RPMI7951 (cell line): ENCODE measurements at regions not wholly inside any gene's neighbourhood (a gene's known extent, or its start where the extent isn't known, plus 50 kb on each side); places are given as distances from the start of the nearest gene placed in this dataset.
"Not testable (repeated sequence)": the region's sequence is repeated elsewhere in the genome, so short reads cannot be mapped to it uniquely, and the experiment has no call there.

Experiments
- DNase-seq: peaks from one replicate; pipeline ENCODE4 v3.0.0-alpha.2; 2012; ENCODE audit warnings: low read depth

DNA sequence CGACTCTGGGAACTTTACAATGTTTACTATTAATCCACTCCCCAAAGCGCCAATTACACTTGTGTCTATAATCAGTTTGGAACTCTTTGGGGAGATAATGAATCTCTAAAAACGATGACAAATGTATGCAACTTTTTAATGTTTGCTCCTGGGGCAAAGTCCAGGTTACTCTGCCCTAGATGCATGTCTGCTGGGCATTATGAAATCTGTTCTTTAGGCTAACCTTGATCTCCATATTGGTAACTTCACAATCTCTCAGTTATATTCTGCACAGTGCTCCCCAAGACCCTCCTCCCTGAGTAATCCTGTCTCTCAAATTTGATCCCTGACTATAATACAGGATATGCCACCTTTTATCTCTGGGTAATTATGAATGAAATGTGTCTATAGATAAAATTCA is 152.2 kb upstream of the TRPM3 start:
- no peak for DNase-seq

DNA sequence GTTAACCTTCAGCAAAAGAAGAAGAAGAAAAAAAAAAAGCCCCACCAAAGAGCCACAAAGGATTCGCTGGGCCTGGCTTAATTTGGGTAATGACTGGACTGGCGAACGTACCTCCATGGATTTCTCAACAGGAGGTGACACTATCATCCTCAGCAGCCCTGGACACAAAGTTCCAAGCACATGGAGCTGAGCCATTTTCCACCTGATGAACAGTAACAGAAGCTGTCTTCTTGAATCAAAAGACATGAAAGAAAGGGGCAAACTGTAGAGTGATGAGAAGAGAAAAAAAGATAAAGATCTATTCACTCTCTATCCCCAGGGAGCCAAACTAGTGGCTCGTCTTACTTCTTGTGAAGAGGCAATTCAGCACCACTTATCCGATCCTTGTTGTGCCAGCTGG is 150.2 kb upstream of the TRPM3 start:
- DNase-seq: no peak

DNA sequence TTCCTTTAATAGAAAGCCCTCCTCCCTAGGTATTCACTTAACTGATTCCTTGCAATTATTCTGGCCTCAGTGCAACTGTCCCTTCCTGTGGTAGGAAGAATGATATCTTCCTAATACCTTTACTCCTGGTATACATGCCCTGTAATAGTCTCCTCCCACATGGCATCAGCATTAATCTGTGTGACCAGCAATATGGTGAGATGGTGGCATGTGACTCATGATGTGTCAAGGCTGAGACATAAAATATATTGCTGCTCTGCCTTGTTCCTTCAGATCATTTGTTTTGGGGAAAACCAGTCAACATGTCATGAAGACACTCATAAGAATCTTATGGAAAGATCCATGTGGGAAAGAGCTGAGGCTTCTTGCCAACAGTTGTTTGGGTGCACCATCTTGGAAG is 149.1 kb upstream of the TRPM3 start:
- DNase-seq: no peak

DNA sequence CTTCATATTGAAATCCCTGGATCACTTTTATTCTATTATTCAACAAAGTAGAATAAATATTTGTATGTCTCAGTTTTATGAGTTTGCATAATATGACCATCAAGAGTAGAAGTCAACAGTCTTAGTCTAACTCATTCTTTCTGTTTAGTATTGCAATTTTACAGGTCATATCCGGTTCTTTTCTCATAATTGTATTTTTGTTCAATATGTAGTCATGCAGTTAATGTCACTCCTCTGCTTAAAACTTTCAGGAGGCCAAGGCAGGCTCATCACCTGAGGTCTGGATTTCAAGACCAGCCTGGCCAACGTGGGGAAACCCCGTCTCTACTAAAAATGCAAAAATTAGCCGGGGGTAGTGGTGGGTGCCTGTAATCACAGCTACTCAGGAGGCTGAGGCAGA is 148.4 kb upstream of the TRPM3 start:
- DNase-seq: no peak

DNA sequence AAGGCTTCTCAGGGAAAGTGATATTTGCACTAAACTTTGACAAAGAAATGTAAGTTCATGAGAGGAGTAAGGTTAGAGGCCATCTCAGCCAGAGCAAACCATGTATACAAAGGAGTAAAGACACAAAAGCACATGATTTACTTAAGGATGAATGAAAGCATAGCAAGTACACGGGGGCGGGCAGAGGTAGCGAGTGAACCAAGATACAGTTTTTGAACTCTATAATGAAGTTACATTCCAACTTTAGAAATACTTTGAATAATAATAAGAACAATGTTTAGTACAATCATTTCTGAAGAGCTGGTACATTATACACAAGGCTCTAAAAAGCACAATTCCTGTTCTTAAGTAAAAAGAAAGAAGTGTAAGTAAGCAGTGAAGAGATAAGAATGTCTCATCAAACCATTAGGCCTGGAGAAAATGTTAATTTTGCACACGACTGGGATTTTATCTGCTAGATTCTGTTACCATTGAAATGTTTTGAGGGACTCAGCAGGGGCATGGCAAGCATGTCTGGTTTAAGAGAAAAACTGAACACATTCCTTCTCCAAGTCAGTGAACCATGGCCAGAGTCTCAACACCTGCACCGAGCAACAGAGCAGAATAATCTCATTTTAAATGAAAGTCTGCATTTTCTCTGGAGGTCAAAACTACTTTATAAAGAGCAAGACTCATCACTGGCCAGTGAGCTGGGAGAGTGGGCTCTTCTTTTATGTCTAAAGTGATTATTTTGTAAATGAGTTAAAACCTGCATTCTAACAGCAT is 147.6 kb upstream of the TRPM3 start:
- DNase-seq: no peak

DNA sequence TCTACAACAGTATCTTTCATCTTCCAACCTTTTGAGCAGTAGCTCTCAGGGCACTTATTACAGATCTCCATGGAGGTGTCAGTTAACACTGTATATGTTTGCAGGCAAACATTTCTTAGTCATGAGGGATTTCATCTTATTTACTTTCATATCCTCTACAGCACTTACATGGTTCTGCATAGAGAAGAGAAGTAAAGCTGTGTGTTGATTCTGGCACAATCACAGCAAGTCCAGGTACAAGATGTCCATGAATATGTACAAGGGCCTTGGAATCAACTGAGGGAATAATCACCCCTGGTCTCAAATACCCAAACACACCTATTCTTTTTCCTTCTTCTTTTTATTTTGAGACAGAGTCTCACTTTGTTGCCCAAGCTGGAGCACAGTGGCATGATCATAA is 142.0 kb upstream of the TRPM3 start:
- DNase-seq: no peak

DNA sequence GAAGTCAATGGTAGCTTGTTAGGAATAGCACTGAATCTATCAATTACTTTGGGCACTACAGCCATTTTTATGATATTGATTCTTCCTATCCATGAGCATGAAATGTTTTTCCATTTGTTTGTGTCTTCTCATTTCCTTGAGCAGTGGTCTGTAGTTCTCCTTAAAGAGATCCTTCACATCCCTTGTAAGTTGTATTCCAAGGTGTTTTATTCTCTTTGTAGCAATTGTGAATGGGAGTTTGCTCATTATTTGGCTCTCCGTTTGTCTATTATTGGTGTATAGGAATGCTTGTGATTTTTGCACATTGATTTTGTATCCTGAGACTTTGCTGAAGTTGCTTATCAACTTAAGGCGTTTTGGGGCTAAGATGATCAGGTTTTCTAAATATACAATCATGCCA is 139.0 kb upstream of the TRPM3 start:
- not testable (repeated sequence) for DNase-seq

DNA sequence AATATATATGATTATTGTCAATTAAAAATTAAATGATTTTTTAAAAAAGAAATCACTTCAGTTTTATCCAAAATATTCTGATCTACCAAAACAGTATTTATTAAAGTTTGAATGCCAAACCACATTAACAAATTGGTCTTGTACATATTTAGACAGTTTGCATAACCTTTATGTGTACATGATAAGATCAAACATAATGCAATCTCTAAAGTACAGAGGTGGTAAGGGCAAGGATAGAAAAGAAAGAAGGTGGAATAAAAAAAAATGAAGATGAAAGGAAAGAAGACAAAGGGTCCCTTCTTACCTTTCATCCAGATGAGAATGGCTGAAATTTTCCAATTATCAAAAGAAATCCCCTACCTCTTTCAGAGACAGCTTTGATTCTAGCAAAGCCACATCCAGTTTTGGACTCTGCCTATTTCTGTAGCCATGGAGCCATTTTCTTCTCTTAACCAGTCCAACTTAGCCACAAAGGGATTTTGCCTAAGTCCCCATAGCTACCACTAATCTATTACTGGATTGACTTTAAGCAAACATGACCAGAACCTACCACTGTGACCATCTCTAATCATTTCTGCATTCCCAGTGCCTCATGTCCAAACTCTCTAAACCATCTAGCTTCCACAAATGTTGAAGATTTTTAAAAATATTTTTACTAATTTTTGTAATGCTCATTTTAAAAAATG is 133.3 kb upstream of the TRPM3 start:
- DNase-seq: no peak

DNA sequence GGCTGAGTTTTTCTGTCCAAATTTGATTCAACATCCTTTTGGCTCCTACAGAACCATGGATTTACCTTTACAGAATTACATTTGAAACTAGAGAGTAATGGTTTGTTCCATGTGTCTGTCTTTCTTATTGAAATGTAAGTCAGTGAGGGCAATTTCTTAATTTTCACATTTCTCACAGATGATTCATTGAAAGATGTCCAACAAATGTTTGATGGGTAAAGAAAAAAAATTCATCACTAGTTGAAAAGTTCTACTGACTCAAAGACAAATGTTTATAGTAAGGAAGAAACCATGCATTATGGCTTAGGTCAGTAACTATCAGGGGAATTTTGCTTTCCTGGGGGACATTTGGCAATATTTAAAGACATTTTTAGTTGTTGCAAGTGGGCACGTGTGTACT is 131.6 kb upstream of the TRPM3 start:
- DNase-seq: no peak

DNA sequence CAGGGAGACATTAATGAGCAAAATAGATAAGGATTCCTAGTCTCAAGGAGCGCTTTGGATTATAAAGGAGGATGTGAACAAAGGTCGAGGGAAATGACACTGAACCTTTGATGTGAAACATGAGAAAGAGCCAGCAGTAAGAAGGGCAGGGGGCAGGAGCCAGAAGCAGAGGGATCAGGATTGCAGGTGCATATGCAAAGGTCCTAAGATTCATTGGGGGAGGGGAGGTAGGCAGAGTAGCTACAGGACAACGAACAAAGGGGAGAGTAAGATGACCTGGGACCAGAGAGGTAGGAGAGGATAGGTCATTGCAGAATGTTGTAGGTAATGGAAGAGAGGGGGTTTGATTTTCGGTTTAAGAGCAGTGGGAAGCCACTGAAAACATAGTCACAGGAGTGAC is 129.2 kb upstream of the TRPM3 start:
- no peak for DNase-seq

DNA sequence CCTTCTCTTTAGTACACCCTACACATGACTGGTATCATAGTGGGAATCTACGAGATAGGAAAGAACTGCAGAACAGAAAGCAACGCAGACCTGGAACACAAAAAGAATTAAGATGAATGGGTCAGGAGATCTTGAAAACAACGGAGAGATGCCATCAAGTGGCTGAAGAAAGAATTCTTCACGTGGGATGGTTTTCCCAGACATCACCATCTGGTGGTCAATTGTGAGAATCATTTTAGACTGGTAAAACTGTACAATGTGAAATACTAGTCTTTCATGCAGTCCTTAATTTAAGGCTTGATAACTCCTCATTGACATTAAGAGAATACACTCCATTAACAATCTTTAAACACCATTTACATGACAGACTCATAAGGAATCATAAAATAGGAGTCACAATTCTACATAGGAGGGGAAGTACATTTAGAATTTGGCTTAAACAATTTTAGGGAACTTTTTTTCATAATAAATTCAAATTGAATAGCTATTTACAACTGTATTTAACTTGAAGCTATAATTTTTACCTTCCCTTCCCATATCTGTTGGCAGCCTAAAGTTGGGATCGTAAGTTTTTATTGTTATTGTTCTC is 128.4 kb upstream of the TRPM3 start:
- peak; percentile 45 for DNase-seq

DNA sequence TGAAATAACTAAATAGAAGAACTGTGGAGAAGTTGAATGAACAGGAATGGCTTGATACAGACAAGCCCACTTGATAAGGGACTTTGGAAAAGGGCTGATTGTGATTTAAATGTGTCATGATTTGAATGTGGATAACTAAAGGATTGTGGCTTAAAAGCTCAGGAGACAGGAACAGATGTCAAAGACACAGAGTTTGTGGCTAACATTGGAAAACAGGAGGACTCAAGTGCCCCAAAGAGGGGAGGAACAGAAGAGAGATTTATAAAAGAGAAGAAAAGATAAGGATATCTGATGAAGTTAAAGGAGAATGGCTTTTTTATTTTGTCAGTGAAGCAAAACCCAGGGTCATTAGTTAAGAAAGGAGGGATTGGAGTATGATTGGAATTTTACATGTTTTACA is 124.2 kb upstream of the TRPM3 start:
- no peak for DNase-seq

DNA sequence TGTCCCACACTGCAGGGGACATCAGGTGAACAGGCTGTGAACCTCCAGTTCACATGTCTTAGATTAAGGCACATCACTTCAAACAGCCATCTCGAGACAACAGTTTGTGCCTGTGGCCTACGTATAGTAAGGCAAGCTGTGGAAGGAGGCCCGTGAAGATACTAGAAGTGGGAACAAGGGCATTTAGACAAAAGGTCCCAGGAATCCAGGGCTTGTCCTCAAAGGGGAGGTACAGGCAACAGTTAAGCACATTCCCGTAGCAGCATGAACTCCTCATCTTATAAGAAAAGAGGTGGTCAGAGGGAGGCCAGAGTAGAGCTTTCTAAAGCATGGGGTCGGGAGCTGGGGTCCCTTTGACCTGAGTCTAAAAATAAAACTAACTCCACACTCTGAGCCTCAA is 122.5 kb upstream of the TRPM3 start:
- DNase-seq: no peak

DNA sequence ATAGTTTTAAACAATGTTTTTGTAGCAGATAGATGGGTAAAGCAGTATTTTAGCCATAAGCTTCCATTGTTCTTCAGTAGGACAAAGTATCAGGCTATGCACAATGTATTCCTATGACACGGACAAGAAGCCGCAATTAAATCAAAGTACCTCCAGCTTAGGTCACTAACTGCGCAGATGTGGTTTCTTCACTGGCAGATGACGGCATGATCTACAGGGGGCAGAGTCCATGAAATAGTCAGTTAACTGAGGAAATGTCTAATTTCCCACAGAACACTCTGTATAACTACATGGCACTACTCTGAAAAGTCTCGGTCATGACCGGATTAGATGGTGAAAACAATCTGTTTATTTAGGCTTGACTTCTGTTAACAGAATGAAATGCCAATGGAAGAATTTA is 120.7 kb upstream of the TRPM3 start:
- DNase-seq: no peak

DNA sequence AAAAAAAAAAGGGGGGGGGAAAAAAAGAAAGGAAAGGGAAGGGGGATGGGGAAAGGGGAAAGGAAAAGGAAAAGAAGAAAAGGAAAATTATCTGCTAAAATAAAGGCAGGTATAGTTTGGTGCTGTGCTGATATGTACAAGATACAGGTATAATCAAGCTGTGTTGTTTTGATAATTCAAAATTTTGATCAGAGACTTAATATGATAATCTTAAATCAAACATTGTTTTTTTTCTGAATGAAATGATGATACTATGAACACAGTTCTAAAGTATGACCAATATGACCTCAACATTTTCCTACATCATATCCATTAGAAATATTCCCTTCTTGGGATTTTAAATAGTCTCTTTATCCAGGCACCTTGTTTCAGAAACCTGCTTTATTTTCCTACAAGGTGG is 115.6 kb upstream of the TRPM3 start:
- no peak for DNase-seq

DNA sequence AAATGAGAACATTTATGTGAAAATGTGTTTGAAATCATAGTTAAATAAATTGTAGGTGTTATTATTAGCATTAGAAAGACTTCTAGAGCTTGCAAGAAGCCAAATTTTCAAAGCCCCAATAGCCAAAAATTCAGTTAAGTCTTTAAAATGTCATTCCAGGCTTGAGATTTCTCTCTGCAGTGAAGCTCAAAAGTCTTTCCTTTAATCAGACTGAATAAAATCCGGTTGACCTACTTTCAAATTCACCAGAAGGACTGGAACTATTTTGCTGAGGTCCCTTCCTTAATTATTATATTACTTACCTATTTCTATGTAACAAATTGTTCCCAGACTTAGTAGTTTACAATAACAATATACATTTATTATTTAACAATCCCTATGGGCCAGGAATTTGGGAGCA is 112.2 kb upstream of the TRPM3 start:
- no peak for DNase-seq

DNA sequence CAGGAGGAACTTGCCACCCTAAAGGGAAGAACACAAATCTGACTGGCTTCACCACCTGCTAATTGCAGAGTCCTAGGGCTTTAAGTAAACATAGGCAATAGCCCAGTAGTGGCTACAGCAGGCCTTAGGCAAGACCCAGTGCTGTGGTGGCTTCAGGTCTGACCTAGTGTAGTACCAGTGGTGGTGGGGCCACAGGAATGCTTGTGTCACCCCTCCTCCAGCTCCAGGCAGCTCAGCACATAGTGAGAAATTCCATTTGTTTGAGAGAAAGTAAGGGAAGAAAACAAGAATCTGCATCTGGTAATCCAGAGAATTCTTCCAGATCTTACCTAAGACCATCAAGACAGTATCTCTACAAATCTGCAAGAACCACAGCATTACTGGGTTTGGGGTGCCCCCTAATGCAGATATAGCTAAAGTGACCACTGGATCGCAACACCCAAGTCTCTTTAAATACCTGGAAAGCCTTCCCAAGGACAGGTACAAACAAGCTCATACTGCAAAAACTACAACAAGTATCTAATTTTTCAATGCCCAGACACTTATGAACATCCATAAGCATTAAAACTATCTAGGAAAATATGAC is 102.6 kb upstream of the TRPM3 start:
- no peak for DNase-seq

DNA sequence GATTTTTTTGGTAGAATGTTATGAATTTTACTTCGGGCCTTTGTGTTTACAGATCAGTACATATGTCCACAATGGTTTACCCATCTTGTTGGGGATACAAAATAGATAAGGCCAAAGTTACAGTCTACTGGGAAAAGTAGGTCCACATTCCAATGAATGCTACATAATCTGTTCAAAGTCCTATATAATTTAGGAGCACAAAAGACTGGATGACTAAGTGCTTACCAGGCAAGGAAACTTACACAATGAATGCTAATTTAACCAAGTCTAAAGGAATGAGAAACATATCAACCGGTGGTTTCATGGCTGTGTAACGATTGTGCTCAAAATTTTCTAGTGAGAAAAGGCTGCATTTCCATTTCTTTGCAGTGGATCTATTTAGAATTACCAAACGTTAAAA is 97.4 kb upstream of the TRPM3 start:
- DNase-seq: no peak

DNA sequence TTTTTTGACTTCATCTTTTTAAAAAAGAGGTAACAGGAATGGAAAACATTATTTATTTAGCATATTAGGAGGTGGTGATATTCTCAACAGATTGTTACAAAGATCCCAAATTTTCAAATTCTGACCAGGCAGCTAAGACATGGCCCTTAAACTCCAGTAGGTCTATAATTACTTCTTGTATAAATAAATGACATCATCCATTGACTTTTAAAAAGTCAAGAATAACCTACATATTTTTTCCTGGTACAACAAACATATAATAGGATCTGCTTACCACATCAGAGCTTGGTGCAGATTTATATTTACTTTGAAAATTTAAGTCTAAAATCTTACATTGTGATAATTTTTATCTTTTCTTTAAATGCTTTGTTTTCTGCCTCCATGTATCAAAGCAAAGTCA is 92.2 kb upstream of the TRPM3 start:
- no peak for DNase-seq

DNA sequence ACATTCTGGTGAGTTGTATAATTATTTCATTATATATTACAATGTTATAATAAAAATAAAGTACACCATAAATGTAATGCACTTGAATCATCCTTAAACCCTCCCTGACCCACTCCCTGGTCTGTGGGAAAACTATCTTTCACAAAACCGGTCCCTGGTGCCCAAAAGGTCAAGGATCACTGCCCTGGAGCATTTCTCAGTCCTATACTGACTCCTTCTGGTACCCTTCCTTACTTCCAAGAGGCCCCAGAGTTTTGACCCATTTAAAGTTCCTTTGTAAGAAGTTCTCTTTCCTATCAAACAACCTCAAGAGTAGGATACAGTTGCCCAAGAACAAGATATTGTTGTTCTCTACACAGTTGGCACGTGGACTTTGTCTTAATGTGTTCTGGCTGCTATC is 88.9 kb upstream of the TRPM3 start:
- DNase-seq: no peak

DNA sequence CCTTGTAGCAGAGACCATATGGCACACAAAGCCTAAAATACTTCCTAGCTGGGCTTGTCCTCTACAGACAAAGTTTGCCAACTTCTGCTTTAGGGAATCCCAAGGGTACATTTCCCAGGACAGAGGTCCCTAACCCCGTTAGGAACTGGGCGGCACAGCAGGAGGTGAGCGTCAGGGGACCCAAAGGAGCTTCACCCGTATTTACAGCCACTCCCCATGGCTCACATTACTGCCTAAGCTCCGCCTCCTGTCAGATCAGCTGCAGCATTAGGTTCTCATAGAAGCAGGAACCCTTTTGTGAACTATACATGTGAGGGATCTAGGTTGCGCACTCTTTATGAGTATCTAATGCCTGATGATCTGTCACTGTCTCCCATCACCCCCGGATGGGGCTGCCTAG is 88.5 kb upstream of the TRPM3 start:
- DNase-seq: no peak

DNA sequence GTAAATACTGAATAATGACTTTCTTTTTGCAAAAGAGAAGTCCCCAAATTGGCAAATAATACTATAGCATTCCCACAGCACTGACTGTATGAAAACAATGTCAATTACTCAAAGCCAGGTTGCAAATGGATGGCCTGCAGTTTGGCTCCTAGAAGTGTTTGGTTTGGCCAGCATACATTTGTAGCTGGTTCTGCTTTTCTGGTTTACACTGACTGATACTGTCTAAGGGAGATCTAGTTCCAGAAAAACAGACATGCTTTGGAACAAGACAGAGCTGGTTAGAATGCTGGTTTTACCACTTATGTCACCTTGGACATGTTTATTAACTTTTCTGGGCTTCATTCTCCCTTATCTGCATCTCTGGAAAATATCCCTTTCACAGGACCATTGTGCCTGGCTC is 81.5 kb upstream of the TRPM3 start:
- DNase-seq: no peak

DNA sequence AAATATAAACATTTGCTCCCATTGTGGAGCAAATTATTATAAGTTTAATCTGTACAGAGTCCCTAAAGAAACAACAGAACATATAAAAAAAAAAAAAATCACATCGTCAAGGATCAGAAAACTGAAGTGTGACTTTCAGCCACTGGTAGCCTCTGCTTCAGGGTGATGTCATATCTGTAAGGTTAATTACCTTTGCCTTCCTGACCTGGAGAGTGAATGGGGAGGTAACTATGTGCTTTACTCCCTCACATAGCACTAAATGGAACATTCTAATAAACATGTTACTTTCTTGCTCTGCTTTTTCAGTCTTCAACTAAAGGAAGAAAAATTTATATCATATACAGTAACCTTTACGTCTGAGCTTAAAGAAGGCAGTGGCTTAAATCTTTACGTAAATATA is 70.3 kb upstream of the TRPM3 start:
- DNase-seq: no peak
